ENCODE measurements at regions not wholly inside any gene's neighbourhood (a gene's known extent, or its start where the extent isn't known, plus 50 kb on each side); places are given as distances from the start of the nearest gene placed in this dataset.
"Not testable (repeated sequence)": the region's sequence is repeated elsewhere in the genome, so short reads cannot be mapped to it uniquely, and the experiment has no call there.

DNA sequence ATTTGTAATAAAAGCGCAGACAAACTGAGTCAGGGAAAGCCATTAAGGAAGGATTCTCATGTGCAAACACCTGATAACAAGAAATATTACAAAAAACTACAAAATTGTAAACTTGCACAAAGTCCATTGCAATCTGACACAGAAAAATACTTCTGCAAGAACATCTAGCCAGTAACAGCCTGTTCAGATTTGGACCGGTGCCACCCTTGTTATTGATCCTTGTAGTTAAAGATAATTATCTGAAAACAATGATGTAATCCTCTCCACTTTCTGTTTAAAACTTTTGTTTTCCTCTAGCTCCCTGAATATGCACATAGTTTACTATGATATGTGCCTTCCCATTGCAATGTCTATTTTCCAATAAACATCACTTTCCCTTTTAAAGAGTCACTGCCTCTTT is 1090.2 kb downstream of the PLOD2 start:
- TF ChIP-seq TARDBP (IDR thresholded peaks at IDR 0.05) (no peak), HDGF (IDR thresholded peaks at IDR 0.05; ENCODE audit: borderline replicate concordance) (no peak), LEF1 (IDR thresholded peaks at IDR 0.05; ENCODE audit: borderline replicate concordance) (no peak), L3MBTL2 (conservative IDR thresholded peaks at IDR 0.05) (no peak), ARNT (IDR thresholded peaks at IDR 0.05) (no peak)
- POLR2A ChIA-PET, result no interaction called here
- DNase-seq (ENCODE audit: extremely low spot score), result no peak
- CTCF ChIA-PET, result no interaction called here

DNA sequence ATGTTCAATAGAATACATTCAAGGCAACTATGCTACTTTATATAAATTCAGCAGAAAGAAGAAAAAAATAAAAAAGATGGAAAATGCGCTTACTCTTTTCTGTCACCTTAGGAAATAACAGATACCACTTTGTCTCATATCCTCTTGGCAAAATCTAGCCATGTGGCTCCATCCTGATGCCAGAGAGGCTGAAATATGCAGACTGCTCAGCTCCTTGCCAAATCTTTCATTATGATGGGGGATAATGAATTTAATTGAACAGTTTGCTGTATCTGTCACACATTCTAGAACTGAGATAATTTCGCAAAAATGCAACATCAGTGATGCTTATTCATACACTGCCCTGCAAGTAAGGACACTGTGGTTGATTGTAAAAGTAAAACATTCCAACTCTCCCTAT is 1081.5 kb downstream of the PLOD2 start:
- no peak for DNase-seq (ENCODE audit: extremely low spot score)
- TF ChIP-seq NFRKB (IDR thresholded peaks at IDR 0.05), result no peak
- no peak for TF ChIP-seq HDGF (IDR thresholded peaks at IDR 0.05; ENCODE audit: borderline replicate concordance)
- no peak for TF ChIP-seq TARDBP (IDR thresholded peaks at IDR 0.05)
- TF ChIP-seq FOXK2 (IDR thresholded peaks at IDR 0.05), result no peak
- no peak for TF ChIP-seq ELF4 (IDR thresholded peaks at IDR 0.05)
- no peak for TF ChIP-seq CTBP1 (IDR thresholded peaks at IDR 0.05; ENCODE audit: borderline replicate concordance)
- TF ChIP-seq L3MBTL2 (conservative IDR thresholded peaks at IDR 0.05), result no peak
- no peak for TF ChIP-seq FOXM1 (IDR thresholded peaks at IDR 0.05; ENCODE audit: borderline replicate concordance)
- TF ChIP-seq SP1 (IDR thresholded peaks at IDR 0.05), result no peak
- no peak for TF ChIP-seq SUZ12 (IDR thresholded peaks at IDR 0.05)
- no peak for TF ChIP-seq FOXA1 (IDR thresholded peaks at IDR 0.05)
- TF ChIP-seq ZNF384 (IDR thresholded peaks at IDR 0.05), result no peak
- no peak for TF ChIP-seq BHLHE40 (IDR thresholded peaks at IDR 0.05; ENCODE audit: borderline replicate concordance)
- TF ChIP-seq, protein P1, sequence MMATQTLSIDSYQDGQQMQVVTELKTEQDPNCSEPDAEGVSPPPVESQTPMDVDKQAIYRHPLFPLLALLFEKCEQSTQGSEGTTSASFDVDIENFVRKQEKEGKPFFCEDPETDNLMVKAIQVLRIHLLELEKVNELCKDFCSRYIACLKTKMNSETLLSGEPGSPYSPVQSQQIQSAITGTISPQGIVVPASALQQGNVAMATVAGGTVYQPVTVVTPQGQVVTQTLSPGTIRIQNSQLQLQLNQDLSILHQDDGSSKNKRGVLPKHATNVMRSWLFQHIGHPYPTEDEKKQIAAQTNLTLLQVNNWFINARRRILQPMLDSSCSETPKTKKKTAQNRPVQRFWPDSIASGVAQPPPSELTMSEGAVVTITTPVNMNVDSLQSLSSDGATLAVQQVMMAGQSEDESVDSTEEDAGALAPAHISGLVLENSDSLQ (IDR thresholded peaks at IDR 0.05), result no peak
- no peak for TF ChIP-seq LEF1 (IDR thresholded peaks at IDR 0.05; ENCODE audit: borderline replicate concordance)
- TF ChIP-seq ARNT (IDR thresholded peaks at IDR 0.05), result no peak
- ChIA-PET POLR2A (no interaction called here), CTCF (no interaction called here)

DNA sequence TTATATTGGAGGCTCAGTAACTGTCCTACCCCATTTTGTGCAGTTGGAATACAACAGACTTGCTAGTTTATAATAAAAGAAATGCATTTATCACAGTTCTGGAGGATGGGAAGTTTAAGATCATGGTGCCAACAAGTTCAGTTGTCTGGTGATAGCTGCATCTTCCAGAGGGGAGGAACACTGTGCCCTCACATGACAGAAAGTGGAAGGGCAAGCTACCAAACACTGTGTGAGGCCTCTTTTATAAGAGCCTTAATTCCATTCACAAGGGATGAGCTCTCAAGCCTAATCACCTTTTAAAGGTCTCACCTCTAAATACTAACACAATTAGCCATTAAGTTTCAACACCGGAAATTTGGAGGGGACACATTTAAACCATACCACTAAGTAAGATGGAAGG is 1073.9 kb downstream of the PLOD2 start:
- ChIA-PET POLR2A (no interaction called here), CTCF (no interaction called here)
- no peak for TF ChIP-seq FOXM1 (IDR thresholded peaks at IDR 0.05; ENCODE audit: borderline replicate concordance)
- no peak for TF ChIP-seq FOXK2 (IDR thresholded peaks at IDR 0.05)
- no peak for TF ChIP-seq TARDBP (IDR thresholded peaks at IDR 0.05)
- no peak for DNase-seq (ENCODE audit: extremely low spot score)

DNA sequence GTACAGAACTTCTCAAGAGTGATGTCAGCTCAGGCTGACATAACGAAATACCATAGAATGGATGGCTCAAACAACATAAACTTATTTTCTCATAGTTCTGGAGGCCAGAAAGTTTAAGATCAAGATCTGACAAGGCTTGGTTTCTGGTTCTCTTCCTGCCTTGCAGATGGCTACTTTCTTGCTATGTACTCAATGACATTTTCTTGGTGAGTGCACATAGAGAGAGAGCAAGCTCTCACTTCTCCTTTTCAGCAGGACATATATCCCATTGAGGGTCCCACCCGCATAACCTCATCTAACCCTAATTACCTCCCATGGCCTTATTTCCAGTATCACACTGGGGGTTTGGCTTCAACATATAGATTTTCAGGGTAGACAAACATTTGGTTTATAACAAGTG is 1072.1 kb downstream of the PLOD2 start:
- ChIA-PET CTCF (no interaction called here), POLR2A (no interaction called here)
- TF ChIP-seq HDGF (IDR thresholded peaks at IDR 0.05; ENCODE audit: borderline replicate concordance) (no peak), L3MBTL2 (conservative IDR thresholded peaks at IDR 0.05) (no peak), FOXM1 (IDR thresholded peaks at IDR 0.05; ENCODE audit: borderline replicate concordance) (no peak), BHLHE40 (IDR thresholded peaks at IDR 0.05; ENCODE audit: borderline replicate concordance) (no peak), FOXK2 (IDR thresholded peaks at IDR 0.05) (no peak), SP1 (IDR thresholded peaks at IDR 0.05) (no peak), ELF4 (IDR thresholded peaks at IDR 0.05) (no peak), ZNF384 (IDR thresholded peaks at IDR 0.05) (no peak), CTBP1 (IDR thresholded peaks at IDR 0.05; ENCODE audit: borderline replicate concordance) (no peak), NFRKB (IDR thresholded peaks at IDR 0.05) (no peak), FOXA1 (IDR thresholded peaks at IDR 0.05) (no peak), LEF1 (IDR thresholded peaks at IDR 0.05; ENCODE audit: borderline replicate concordance) (no peak), TARDBP (IDR thresholded peaks at IDR 0.05) (no peak), ARNT (IDR thresholded peaks at IDR 0.05) (no peak), SUZ12 (IDR thresholded peaks at IDR 0.05) (no peak)
- TF ChIP-seq, protein P1 (IDR thresholded peaks at IDR 0.05), result no peak
- no peak for DNase-seq (ENCODE audit: extremely low spot score)

DNA sequence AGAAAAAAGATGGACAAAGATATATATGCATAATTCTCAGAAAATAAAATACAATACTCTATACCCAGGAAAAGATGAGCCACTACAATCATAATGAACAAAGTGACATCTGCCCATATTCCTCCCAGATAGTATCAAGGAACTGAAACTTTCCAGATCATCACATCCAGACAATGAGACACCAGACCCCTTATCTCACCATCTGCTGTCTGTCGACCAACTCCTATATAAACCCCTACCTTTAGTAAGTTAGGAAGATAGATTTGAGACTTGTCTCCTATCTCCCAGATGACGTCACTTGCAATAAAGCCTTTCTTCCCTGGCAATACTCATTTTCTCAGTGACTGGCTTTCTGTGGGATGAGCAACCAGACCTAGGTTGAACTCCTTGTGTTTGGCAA is 1071.6 kb downstream of the PLOD2 start:
- POLR2A ChIA-PET, result no interaction called here
- DNase-seq (ENCODE audit: extremely low spot score), result no peak

DNA sequence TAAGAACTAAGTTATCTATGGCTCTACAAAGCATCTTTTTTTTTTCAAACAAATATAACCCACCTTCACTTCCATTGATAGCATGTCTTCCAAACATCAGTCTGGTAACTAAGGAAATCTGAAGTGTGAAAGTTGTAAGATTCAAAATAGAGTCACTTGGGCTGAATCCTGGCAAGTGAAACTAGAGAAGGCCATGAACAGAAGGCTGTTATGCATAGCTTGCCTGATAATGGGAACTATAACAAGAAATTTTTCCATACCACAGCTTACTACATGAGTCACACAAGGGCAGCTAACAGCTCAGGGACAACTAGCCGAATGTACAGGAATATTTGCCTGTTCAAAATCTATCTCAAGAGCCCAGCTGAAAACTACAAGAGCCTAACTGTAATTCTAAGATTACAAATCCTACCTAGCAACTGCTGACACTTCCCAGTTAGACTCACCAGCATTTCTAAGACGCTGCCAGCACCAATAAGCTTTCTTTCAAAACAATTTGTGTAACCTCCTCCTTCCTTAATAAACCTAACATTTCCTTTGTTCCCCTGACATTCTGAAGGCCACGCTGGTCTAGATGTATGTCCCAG is 1066.5 kb downstream of the PLOD2 start:
- no peak for TF ChIP-seq NFRKB (IDR thresholded peaks at IDR 0.05)
- no peak for TF ChIP-seq L3MBTL2 (conservative IDR thresholded peaks at IDR 0.05)
- TF ChIP-seq FOXM1 (IDR thresholded peaks at IDR 0.05; ENCODE audit: borderline replicate concordance), result no peak
- TF ChIP-seq HDGF (IDR thresholded peaks at IDR 0.05; ENCODE audit: borderline replicate concordance), result no peak
- TF ChIP-seq TARDBP (IDR thresholded peaks at IDR 0.05), result no peak
- TF ChIP-seq ZNF384 (IDR thresholded peaks at IDR 0.05), result no peak
- TF ChIP-seq CTBP1 (IDR thresholded peaks at IDR 0.05; ENCODE audit: borderline replicate concordance), result no peak
- no peak for TF ChIP-seq BHLHE40 (IDR thresholded peaks at IDR 0.05; ENCODE audit: borderline replicate concordance)
- ChIA-PET POLR2A (no interaction called here), CTCF (interaction anchor here (0.6 kb wide), 1 partner anchor 463 kb away, joined by 4 read pairs; no protein-coding TSS in a partner anchor)
- peak; percentile 28 for DNase-seq (ENCODE audit: extremely low spot score)

More for the DNA sequence above, 1071.6 kb downstream of the PLOD2 start:
- CTCF ChIA-PET, result no interaction called here
- TF ChIP-seq NFRKB (IDR thresholded peaks at IDR 0.05) (no peak), BHLHE40 (IDR thresholded peaks at IDR 0.05; ENCODE audit: borderline replicate concordance) (no peak), FOXK2 (IDR thresholded peaks at IDR 0.05) (no peak), SUZ12 (IDR thresholded peaks at IDR 0.05) (no peak), ZNF384 (IDR thresholded peaks at IDR 0.05) (no peak), FOXA1 (IDR thresholded peaks at IDR 0.05) (no peak), ARNT (IDR thresholded peaks at IDR 0.05) (no peak), ELF4 (IDR thresholded peaks at IDR 0.05) (no peak), LEF1 (IDR thresholded peaks at IDR 0.05; ENCODE audit: borderline replicate concordance) (no peak), CTBP1 (IDR thresholded peaks at IDR 0.05; ENCODE audit: borderline replicate concordance) (no peak)

DNA sequence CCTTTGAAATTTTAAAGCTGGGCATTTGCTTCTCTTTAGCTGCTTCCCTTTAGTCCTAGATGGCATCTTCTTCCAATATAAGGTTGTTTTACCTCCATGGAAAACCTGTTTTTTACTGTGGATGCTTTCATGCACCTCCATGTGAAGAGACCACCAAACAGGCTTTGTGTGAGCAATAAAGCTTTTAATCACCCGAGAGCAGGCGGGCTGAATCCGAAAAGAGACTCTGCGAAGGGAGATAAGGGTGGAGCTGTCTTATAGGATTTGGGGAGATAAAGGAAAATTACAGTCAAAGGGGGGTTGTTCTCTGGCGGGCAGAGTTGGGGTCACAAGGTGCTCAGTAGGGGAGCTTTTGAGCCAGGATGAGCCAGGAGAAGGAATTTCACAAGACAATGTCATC is 1049.8 kb downstream of the PLOD2 start:
- CTCF ChIA-PET; POLR2A ChIA-PET; DNase-seq (ENCODE audit: extremely low spot score): not testable (repeated sequence)
